Neural cell (in vitro differentiated cells): ENCODE measurements at regions not wholly inside any gene's neighbourhood (a gene's known extent, or its start where the extent isn't known, plus 50 kb on each side); places are given as distances from the start of the nearest gene placed in this dataset.
"Not testable (repeated sequence)": the region's sequence is repeated elsewhere in the genome, so short reads cannot be mapped to it uniquely, and the experiment has no call there.

Experiments
- H2AFZ ChIP-seq: fragments of 200-600, 300-800 bp; sonication (generic), shearing (Covaris generic); 2 replicates; pipeline ENCODE4 v1.6.0; 2014; ENCODE audit warnings: low read depth, mild to moderate bottlenecking, antibody characterized with exemption, low read length, moderate library complexity
- H3F3A ChIP-seq: fragments of 200-600 bp; shearing (Covaris generic); 2 replicates; pipeline ENCODE4 v1.6.1; 2016; ENCODE audit warnings: mild to moderate bottlenecking, moderate library complexity, mixed read lengths, antibody characterized with exemption, low read length; ENCODE audit not compliant: insufficient read depth, poor library complexity, severe bottlenecking
- H3K27ac ChIP-seq: fragments of 200-600, 300-800 bp; sonication (generic), shearing (Covaris generic); 2 replicates; pipeline ENCODE4 v1.5.1; 2014; ENCODE audit warnings: mild to moderate bottlenecking, low read length, moderate library complexity
- H3K27me3 ChIP-seq: fragments of 300-800, 200-600 bp; sonication (generic), shearing (Covaris generic); 2 replicates; pipeline ENCODE4 v1.6.0; 2014; ENCODE audit warnings: mild to moderate bottlenecking, low read depth, low read length, moderate library complexity; ENCODE audit not compliant: insufficient read depth
- H3K36me3 ChIP-seq: fragments of 300-800, 200-600 bp; sonication (generic), shearing (Covaris generic); 2 replicates; pipeline ENCODE4 v1.5.1; 2014; ENCODE audit warnings: mild to moderate bottlenecking, antibody characterized with exemption, low read length, moderate library complexity; ENCODE audit not compliant: insufficient read depth
- H3K4me2 ChIP-seq: fragments of 300-800, 200-600 bp; sonication (generic), shearing (Covaris generic); 2 replicates; pipeline ENCODE4 v1.6.0; 2014; ENCODE audit warnings: mild to moderate bottlenecking, low read length
- H3K4me3 ChIP-seq: fragments of 300-800, 200-600 bp; sonication (generic), shearing (Covaris generic); 2 replicates; pipeline ENCODE4 v1.5.1; 2014; ENCODE audit warnings: mild to moderate bottlenecking, low read length, moderate library complexity
- H3K79me2 ChIP-seq: fragments of 200-600 bp; shearing (Covaris generic); replicated peaks from 2 replicates; pipeline ENCODE4 v1.6.0; 2014; ENCODE audit warnings: mild to moderate bottlenecking, low read length, moderate library complexity; ENCODE audit not compliant: insufficient read depth
- H3K9ac ChIP-seq: fragments of 300-800, 200-600 bp; sonication (generic), shearing (Covaris generic); 2 replicates; pipeline ENCODE4 v1.6.1; 2016; ENCODE audit warnings: mild to moderate bottlenecking, low read length, mixed read lengths
- H3K9me2 ChIP-seq: fragments of 200-600 bp; shearing (Covaris generic); 2 replicates; pipeline ENCODE4 v1.6.1; 2016; ENCODE audit warnings: mild to moderate bottlenecking, low read length, mixed read lengths; ENCODE audit not compliant: insufficient read depth
- H3K9me3 ChIP-seq: fragments of 200-600, 300-800 bp; sonication (generic), shearing (Covaris generic); 2 replicates; pipeline ENCODE4 v1.6.1; 2016; ENCODE audit warnings: mild to moderate bottlenecking, mixed run types, low read length, moderate library complexity, mixed read lengths
- H4K20me1 ChIP-seq: fragments of 200-600 bp; shearing (Covaris generic); 2 replicates; pipeline ENCODE4 v1.6.1; 2016; ENCODE audit warnings: mild to moderate bottlenecking, mixed run types; ENCODE audit not compliant: insufficient read depth
- EP300 ChIP-seq: fragments of 450-650 bp; conservative IDR thresholded peaks from 2 replicates; pipeline ENCODE4 v1.6.1; 2014; ENCODE audit warnings: antibody characterized with exemption, mild to moderate bottlenecking, moderate library complexity; ENCODE audit not compliant: poor library complexity, severe bottlenecking
- EZH2 ChIP-seq: fragments of 200-600, 300-800 bp; shearing (Covaris generic), sonication (generic); IDR thresholded peaks from 2 replicates; pipeline ENCODE4 v1.6.1; 2014; ENCODE audit warnings: antibody characterized with exemption, low read length, borderline replicate concordance, mild to moderate bottlenecking; ENCODE audit not compliant: insufficient read depth, poor library complexity, severe bottlenecking
- MXI1 ChIP-seq: fragments of 450-650 bp; conservative IDR thresholded peaks from 2 replicates; pipeline ENCODE4 v1.6.1; 2014; ENCODE audit warnings: antibody characterized with exemption, mild to moderate bottlenecking; ENCODE audit not compliant: poor library complexity, severe bottlenecking
- POLR2AphosphoS5 ChIP-seq: IDR thresholded peaks from 2 replicates; pipeline ENCODE4 v1.6.1; 2012
- RAD21 ChIP-seq: fragments of 450-650 bp; conservative IDR thresholded peaks from 2 replicates; pipeline ENCODE4 v1.6.1; 2014; ENCODE audit warnings: antibody characterized with exemption, mild to moderate bottlenecking, moderate library complexity
- REST ChIP-seq: IDR thresholded peaks from 2 replicates; pipeline ENCODE4 v1.6.1; 2012; ENCODE audit warnings: borderline replicate concordance
- SMC3 ChIP-seq: fragments of 450-650 bp; conservative IDR thresholded peaks from 2 replicates; pipeline ENCODE4 v1.6.1; 2014; ENCODE audit warnings: antibody characterized with exemption, mild to moderate bottlenecking, moderate library complexity; ENCODE audit not compliant: poor library complexity
- TAF1 ChIP-seq: IDR thresholded peaks from 2 replicates; pipeline ENCODE4 v1.6.1; 2012; ENCODE audit warnings: low read depth
- TF ChIP-seq, protein P1 (sequence below): fragments of 450-650 bp; IDR thresholded peaks from 2 replicates; pipeline ENCODE4 v1.5.1; 2014; ENCODE audit warnings: antibody characterized with exemption, mild to moderate bottlenecking, moderate library complexity; ENCODE audit not compliant: poor library complexity, severe bottlenecking

GRCh38 chr18:1778496-1779178 is 792.7 kb downstream of the METTL4 start:
- Histone ChIP-seq H3K27ac (no peak overlapping the region), H3K27me3 (no peaks in the 10 kb centered on the region), H3K9ac (no peak overlapping the region), H3K9me2 (no peaks in the 10 kb centered on the region), H3F3A (no peaks in the 10 kb centered on the region), H3K9me3 (no peaks in the 10 kb centered on the region), H2AFZ (no peak overlapping the region), H3K4me3 (no peak overlapping the region), H3K36me3 (no peaks in the 10 kb centered on the region), H3K4me2 (no peak overlapping the region), H4K20me1 (no peaks in the 10 kb centered on the region), H3K79me2 (no peaks in the 10 kb centered on the region)
- TF ChIP-seq SMC3, result no peak

DNA sequence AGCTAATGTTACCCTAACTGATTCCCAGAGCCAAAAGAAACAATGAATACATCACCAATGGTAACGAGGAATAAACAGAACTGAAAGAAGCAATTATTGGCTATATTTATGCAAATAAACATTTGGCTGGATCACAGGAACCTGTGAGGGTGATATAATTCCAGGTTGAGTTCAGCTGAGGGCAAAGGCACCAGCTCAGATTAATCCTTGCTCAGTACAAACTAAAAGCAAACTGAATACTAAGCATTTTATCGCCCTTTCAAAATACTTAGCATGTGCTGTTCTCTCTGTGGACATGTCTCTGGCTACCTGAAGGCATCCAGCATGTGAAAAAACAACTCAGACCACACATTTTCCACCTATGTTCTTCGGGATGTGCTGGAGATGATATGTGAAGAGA is 791.7 kb downstream of the METTL4 start:
- no peaks in the 10 kb centered on the region for H3K79me2 ChIP-seq
- TF ChIP-seq POLR2AphosphoS5, result no peak
- TF ChIP-seq MXI1, result no peak
- TF ChIP-seq SMC3, result no peak
- TF ChIP-seq, protein P1, sequence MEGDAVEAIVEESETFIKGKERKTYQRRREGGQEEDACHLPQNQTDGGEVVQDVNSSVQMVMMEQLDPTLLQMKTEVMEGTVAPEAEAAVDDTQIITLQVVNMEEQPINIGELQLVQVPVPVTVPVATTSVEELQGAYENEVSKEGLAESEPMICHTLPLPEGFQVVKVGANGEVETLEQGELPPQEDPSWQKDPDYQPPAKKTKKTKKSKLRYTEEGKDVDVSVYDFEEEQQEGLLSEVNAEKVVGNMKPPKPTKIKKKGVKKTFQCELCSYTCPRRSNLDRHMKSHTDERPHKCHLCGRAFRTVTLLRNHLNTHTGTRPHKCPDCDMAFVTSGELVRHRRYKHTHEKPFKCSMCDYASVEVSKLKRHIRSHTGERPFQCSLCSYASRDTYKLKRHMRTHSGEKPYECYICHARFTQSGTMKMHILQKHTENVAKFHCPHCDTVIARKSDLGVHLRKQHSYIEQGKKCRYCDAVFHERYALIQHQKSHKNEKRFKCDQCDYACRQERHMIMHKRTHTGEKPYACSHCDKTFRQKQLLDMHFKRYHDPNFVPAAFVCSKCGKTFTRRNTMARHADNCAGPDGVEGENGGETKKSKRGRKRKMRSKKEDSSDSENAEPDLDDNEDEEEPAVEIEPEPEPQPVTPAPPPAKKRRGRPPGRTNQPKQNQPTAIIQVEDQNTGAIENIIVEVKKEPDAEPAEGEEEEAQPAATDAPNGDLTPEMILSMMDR, result no peak
- no peak overlapping the region for H3K27ac ChIP-seq
- no peaks in the 10 kb centered on the region for H3K36me3 ChIP-seq
- no peaks in the 10 kb centered on the region for H3K9me3 ChIP-seq
- H3K27me3 ChIP-seq, result no peaks in the 10 kb centered on the region
- no peak overlapping the region for H3K9ac ChIP-seq
- H4K20me1 ChIP-seq, result no peaks in the 10 kb centered on the region
- H2AFZ ChIP-seq, result no peak overlapping the region
- H3K9me2 ChIP-seq, result no peaks in the 10 kb centered on the region
- H3K4me2 ChIP-seq, result no peak overlapping the region
- no peak overlapping the region for H3K4me3 ChIP-seq
- H3F3A ChIP-seq, result no peaks in the 10 kb centered on the region

- Histone ChIP-seq H3F3A (no peaks in the 10 kb centered on the region), H3K36me3 (no peaks in the 10 kb centered on the region), H3K4me2 (no peak overlapping the region), H3K9me2 (no peaks in the 10 kb centered on the region), H3K4me3 (no peak overlapping the region), H3K79me2 (no peaks in the 10 kb centered on the region), H3K9ac (no peak overlapping the region), H3K9me3 (no peaks in the 10 kb centered on the region), H3K27me3 (no peaks in the 10 kb centered on the region), H4K20me1 (no peaks in the 10 kb centered on the region), H2AFZ (no peak overlapping the region), H3K27ac (no peak overlapping the region)
- TF ChIP-seq MXI1 (no peak), SMC3 (no peak), REST (no peak), RAD21 (no peak), POLR2AphosphoS5 (no peak), EZH2 (no peak), TAF1 (no peak), EP300 (no peak)
- TF ChIP-seq, protein P1, result no peak
Measured at GRCh38 chr18:1784113-1784512, 787.2 kb downstream of the METTL4 start.

- H3F3A ChIP-seq, H3K79me2 ChIP-seq, H3K4me3 ChIP-seq, H3K9ac ChIP-seq, H4K20me1 ChIP-seq, H2AFZ ChIP-seq, H3K36me3 ChIP-seq, H3K9me3 ChIP-seq, H3K27ac ChIP-seq, H3K4me2 ChIP-seq, H3K27me3 ChIP-seq, H3K9me2 ChIP-seq: not testable (repeated sequence)
Measured at GRCh38 chr18:1785980-1786379, 785.3 kb downstream of the METTL4 start.
